CD4-positive, alpha-beta T cell (primary cell): ENCODE measurements at regions not wholly inside any gene's neighbourhood (a gene's known extent, or its start where the extent isn't known, plus 50 kb on each side); places are given as distances from the start of the nearest gene placed in this dataset.

Experiments used
- ATAC-seq: fragments of 200-7000 bp; cut with Tn5 transposase; one replicate; pipeline ENCODE4 v1.10.0; 2022; ENCODE audit warnings: mild to moderate bottlenecking; ENCODE audit not compliant: poor library complexity
- CTCF ChIA-PET: fragments of 350-600 bp; sonication (Branson Sonifier 250); formaldehyde crosslinking; loops from one replicate; lab custom pipeline; 2021; ENCODE audit warnings: antibody characterized with exemption, inconsistent platforms; lab: Charles Lee
- POLR2A ChIA-PET: fragments of 350-600 bp; sonication (Branson Sonifier 250); formaldehyde crosslinking; loops from one replicate; lab custom pipeline; 2021; ENCODE audit warnings: antibody characterized with exemption, inconsistent platforms; lab: Charles Lee
- DNase-seq, 14 experiments: peaks; one replicate each; pipeline ENCODE4 v3.0.0-alpha.2; 2013 to 2020; ENCODE audit warnings: mixed read lengths in 2 of 14
- H3K27ac ChIP-seq, 2 donors: one replicate each; pipeline versions ENCODE4 v1.5.1 to v1.7.0; 2013; ENCODE audit warnings: low read length in 2 of 2, low read depth in 1 of 2, mild to moderate bottlenecking in 1 of 2
- H3K27me3 ChIP-seq, 2 experiments: 1 replicate in 1 of 2; 2 replicates in 1 of 2; pipeline versions ENCODE4 v1.6.1 to v1.7.0; 2013; ENCODE audit warnings: low read length in 2 of 2, control low read depth in 1 of 2, mild to moderate bottlenecking in 1 of 2, moderate library complexity in 1 of 2; ENCODE audit not compliant: insufficient read depth in 2 of 2, control insufficient read depth in 1 of 2
- H3K36me3 ChIP-seq: one replicate; pipeline ENCODE4 v1.6.1; 2013; ENCODE audit warnings: low read length, control low read depth; ENCODE audit not compliant: insufficient read depth
- H3K4me1 ChIP-seq: one replicate; pipeline ENCODE4 v1.6.1; 2013; ENCODE audit warnings: low read length, control low read depth; ENCODE audit not compliant: insufficient read depth
- H3K4me3 ChIP-seq: one replicate; pipeline ENCODE4 v1.5.1; 2013; ENCODE audit warnings: mild to moderate bottlenecking, low read length, moderate library complexity
- H3K9me3 ChIP-seq, 2 experiments: 1 replicate in 1 of 2; 2 replicates in 1 of 2; pipeline versions ENCODE4 v1.6.1 to v1.7.0; 2013; ENCODE audit warnings: low read length in 2 of 2, mild to moderate bottlenecking in 2 of 2, control low read depth in 1 of 2, moderate library complexity in 1 of 2; ENCODE audit not compliant: control insufficient read depth in 1 of 2, insufficient read depth in 1 of 2
- H3K27ac Mint-ChIP-seq: one replicate; pipeline ENCODE4 v1.8.0; 2020; ENCODE audit warnings: mixed read lengths
- H3K27me3 Mint-ChIP-seq: one replicate; pipeline ENCODE4 v1.8.0; 2021; ENCODE audit warnings: mixed read lengths
- H3K36me3 Mint-ChIP-seq: one replicate; pipeline ENCODE4 v1.8.0; 2021; ENCODE audit warnings: low read depth, mixed read lengths
- H3K4me1 Mint-ChIP-seq: one replicate; pipeline ENCODE4 v1.8.0; 2021; ENCODE audit warnings: low read depth, mixed read lengths
- H3K4me3 Mint-ChIP-seq: one replicate; pipeline ENCODE4 v1.8.0; 2020; ENCODE audit warnings: mild to moderate bottlenecking, mixed read lengths
- H3K9me3 Mint-ChIP-seq: one replicate; pipeline ENCODE4 v1.8.0; 2020; ENCODE audit warnings: mixed read lengths
- CTCF ChIP-seq: fragments of 200-600 bp; IDR thresholded peaks from one replicate; pipeline ENCODE4 v1.8.0; 2022; ENCODE audit warnings: antibody characterized with exemption, mild to moderate bottlenecking
- intact Hi-C, 2 experiments: fragments of 100-400 bp; cut with DNase I in 1 of 2; cut with micrococcal nuclease in 1 of 2; formaldehyde crosslinking; loops; one replicate each; pipeline versions ENCODE4 v1.15.1 to v1.9.0; 2023 to 2025; cut with DNase I, micrococcal nuclease

GRCh38 chr9:82275258-82275927 is 286.8 kb downstream of the SPATA31D1 start:
- Histone ChIP-seq H3K9me3 (peaks cover 0 to 5% of the 10 kb centered on the region in 2 experiments), H3K27me3 (no peaks in the 10 kb centered on the region), H3K4me3 (no peak overlapping the region), H3K4me1 (no peaks in the 10 kb centered on the region), H3K36me3 (no peaks in the 10 kb centered on the region), H3K27ac (no peak overlapping the region)
- H3K27me3 Mint-ChIP-seq = no peaks in the 10 kb centered on the region
- H3K4me3 Mint-ChIP-seq = no peak overlapping the region
- no peak overlapping the region for H3K27ac Mint-ChIP-seq
- H3K4me1 Mint-ChIP-seq = no peaks in the 10 kb centered on the region
- no peak for TF ChIP-seq CTCF
- DNase-seq (no peak), ATAC-seq (no peak)
- POLR2A ChIA-PET = no interaction called here
- CTCF ChIA-PET = no interaction called here
- H3K9me3 Mint-ChIP-seq = no peaks in the 10 kb centered on the region
- intact Hi-C loops = no loop called here
- no peaks in the 10 kb centered on the region for H3K36me3 Mint-ChIP-seq

GRCh38 chr9:82281066-82281465 is 292.5 kb downstream of the SPATA31D1 start:
- no peak overlapping the region for H3K4me3 Mint-ChIP-seq
- no peak overlapping the region for H3K27ac Mint-ChIP-seq
- ATAC-seq = no peak
- intact Hi-C loops = no loop called here
- Histone ChIP-seq H3K4me3 (no peak overlapping the region), H3K9me3 (peaks cover 3 to 5% of the 10 kb centered on the region in 2 experiments), H3K36me3 (no peaks in the 10 kb centered on the region), H3K27me3 (peaks cover 0 to 2% of the 10 kb centered on the region in 2 experiments), H3K27ac (no peak overlapping the region), H3K4me1 (no peaks in the 10 kb centered on the region)
- H3K4me1 Mint-ChIP-seq = no peaks in the 10 kb centered on the region
- ChIA-PET CTCF (no interaction called here), POLR2A (no interaction called here)
- no peaks in the 10 kb centered on the region for H3K27me3 Mint-ChIP-seq
- no peak for TF ChIP-seq CTCF
- no peaks in the 10 kb centered on the region for H3K36me3 Mint-ChIP-seq
- H3K9me3 Mint-ChIP-seq = peaks cover 14% of the 10 kb centered on the region
- no peak for DNase-seq

GRCh38 chr9:82284758-82285157 is 296.2 kb downstream of the SPATA31D1 start:
- H3K27ac ChIP-seq = no peak overlapping the region
- H3K4me1 Mint-ChIP-seq = no peaks in the 10 kb centered on the region
- H3K4me3 ChIP-seq = no peak overlapping the region
- H3K4me3 Mint-ChIP-seq = no peak overlapping the region
- no peak overlapping the region for H3K27ac Mint-ChIP-seq
- H3K27me3 ChIP-seq = peaks cover 0 to 2% of the 10 kb centered on the region in 2 experiments
- TF ChIP-seq CTCF = no peak
- no peak for DNase-seq
- CTCF ChIA-PET = no interaction called here
- intact Hi-C loops = no loop called here
- H3K36me3 Mint-ChIP-seq = no peaks in the 10 kb centered on the region
- H3K36me3 ChIP-seq = no peaks in the 10 kb centered on the region
- POLR2A ChIA-PET = no interaction called here
- no peaks in the 10 kb centered on the region for H3K4me1 ChIP-seq
- H3K9me3 Mint-ChIP-seq = peaks cover 24% of the 10 kb centered on the region
- no peak for ATAC-seq
- H3K9me3 ChIP-seq = peaks cover 5 to 11% of the 10 kb centered on the region in 2 experiments
- no peaks in the 10 kb centered on the region for H3K27me3 Mint-ChIP-seq
